GM18868 (cell line): ENCODE measurements at regions not wholly inside any gene's neighbourhood (a gene's known extent, or its start where the extent isn't known, plus 50 kb on each side); places are given as distances from the start of the nearest gene placed in this dataset.
A peak's percentile ranks its signal among the peaks of the same experiment; 100 is the strongest.

Source experiments
- ATAC-seq: cut with Tn5 transposase; IDR thresholded peaks from one replicate; pipeline ENCODE4 v1.9.1; 2021; ENCODE audit warnings: mild to moderate bottlenecking, moderate library complexity; ENCODE audit not compliant: unreplicated experiment

DNA sequence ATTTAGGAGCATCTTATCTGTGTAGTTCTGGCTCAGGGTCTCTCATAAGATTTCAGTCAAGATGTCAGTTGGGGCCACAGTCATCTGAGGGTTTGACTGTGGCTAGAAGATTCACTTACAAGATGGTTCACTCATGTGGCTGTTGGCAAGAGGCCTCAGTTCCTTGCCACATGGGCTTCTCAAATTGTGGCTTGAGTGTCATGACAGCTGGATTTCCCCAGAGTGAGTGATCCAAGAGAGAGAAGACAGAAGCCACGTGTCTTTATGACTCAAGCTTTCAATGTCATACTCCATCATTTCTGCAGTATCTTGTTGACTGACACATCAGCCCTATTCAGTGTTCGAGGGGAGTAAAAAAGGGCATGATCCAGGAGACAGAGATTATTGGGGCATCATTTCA, 131.3 kb upstream of the AP1S2 start:
- ATAC-seq = no peak

DNA sequence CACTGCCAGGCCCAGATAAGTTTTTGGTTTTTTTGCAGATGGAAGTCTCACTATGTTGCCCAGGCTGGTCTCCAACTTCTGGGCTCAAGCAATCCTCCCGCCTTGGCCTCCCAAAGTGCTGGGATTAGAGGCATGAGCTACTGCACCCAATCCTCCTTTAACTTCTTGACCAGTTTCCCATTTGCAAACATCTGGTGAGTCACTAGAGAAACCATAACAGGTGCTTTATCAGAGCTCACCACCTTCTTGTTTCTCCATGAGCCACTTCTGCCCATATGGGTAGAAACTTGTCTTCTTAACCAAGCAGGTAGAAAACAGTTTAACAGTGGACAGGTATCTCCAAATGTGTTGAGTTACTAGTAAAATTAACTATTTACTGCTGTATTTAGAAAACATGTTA, 128.4 kb upstream of the AP1S2 start:
- no peak for ATAC-seq

GRCh38 chrX:15977644-15978043, 123.0 kb upstream of the AP1S2 start:
- no peak for ATAC-seq

DNA sequence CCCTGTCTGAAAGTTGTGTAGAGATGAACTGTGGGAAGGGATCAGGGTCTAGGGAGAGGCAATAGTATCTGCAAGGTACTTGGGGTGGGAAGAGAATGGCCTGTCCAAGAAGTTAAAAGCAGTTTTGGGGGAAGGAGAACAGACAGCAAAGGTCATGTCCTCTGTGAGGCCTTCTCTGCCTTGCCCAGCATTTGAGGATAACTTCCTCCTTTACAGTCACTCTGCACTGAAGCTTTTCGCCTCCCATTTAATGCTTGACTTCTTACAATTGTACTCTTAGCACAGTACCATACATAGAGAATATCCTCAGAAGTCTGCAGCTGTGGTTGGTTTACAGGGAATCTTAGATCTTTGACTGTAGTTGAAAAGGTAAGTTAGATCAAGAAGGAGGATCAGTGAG, 121.8 kb upstream of the AP1S2 start:
- ATAC-seq = no peak

GRCh38 chrX:15973946-15974345, 119.3 kb upstream of the AP1S2 start:
- ATAC-seq = no peak

DNA sequence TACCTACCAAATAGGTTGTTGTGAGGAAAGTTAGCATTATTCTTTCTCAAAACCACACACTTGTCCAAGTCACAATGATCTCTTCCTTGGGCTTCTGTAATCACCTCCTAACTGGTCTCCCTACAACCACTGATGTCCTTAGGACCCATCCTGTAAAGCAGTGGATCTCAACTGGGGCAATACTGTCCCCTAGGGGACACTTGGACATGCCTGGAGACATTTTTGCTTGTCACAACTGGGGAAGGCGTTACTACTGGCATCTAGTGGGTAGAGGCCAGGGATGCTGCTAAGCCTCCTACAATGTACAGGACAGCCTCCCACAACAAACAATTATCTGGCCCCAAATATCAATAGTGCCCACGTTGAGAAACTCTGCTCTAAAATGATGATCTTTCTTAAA, 118.7 kb upstream of the AP1S2 start:
- ATAC-seq = peak; percentile 61

DNA sequence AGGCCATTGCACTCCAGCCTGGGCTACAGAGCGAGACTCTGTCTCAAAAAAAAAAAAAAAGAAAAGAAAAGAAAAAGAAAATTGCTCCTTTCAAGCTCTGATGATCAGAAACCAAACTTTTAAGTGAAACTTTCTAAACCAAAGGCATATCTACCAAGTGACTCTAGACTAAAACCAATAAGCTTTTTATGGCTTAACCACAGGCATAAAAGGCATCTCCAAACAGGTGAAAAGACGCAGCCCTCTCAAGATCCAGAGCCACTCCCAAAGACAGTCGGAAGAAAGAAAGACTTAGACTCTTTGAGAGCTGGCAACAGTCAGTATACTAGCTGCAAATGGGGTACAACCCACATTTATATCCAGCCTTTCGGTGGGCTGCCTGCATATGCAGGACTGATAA, 117.1 kb upstream of the AP1S2 start:
- no peak for ATAC-seq

DNA sequence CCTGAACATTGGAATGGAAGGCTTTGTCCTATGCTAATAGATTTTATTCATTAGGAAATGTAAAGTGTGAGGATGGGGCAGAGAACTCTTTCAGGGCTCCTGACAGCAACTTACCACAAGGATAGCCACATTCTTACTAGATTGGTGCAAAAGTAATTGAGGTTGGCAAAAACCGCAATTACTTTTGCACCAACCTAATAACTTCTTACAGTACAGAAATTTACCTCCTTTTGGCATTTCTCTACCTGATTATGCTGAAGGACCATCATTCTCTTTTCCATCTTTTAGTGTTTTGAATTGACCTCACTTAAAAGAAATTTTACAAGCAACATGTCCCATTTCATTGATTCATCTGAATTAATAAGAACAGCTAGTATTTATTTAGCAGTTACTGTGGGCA, 109.2 kb upstream of the AP1S2 start:
- ATAC-seq = no peak

- ATAC-seq = no peak
Observed at GRCh38 chrX:15960237-15960636, 105.6 kb upstream of the AP1S2 start.

GRCh38 chrX:15956681-15957080, 102.1 kb upstream of the AP1S2 start:
- no peak for ATAC-seq

DNA sequence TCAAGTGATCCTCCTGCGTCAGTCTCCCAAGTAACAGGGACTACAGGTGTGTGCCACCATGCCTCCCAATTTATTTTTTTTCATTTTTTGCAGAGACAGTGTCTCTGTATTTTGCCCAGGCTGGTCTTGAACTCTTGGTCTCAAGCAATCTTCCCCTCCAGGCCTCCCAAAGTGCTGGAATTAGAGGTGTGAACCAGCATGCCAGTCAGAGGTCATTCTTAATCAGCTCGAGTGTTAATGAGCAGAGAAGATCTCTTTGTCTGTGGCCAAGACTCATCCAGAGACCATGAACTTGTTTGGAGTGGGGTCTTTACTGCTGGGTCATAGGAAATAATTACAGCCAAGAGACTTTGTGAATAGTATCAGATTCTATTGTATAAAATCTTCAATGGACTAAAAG, 99.2 kb upstream of the AP1S2 start:
- ATAC-seq = no peak

- ATAC-seq = no peak
Observed at GRCh38 chrX:15952212-15952611, 97.6 kb upstream of the AP1S2 start.

DNA sequence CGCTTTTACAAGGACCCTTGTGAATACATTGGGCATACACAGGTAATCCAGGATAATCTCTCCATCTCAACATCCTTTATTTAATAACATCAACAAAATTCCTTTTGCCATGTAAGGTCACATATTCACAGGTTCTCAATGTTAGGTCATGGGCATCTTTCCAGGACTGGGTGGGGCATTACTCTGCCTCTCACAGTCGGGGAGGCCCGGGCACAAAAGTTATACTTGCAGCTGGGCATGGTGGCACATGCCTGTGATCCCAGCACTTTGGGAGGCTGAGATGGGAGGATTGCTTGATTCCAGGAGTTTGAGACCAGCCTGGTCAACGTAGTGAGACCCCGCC, 93.7 kb upstream of the AP1S2 start:
- no peak for ATAC-seq

GRCh38 chrX:15947648-15948317, 93.2 kb upstream of the AP1S2 start:
- ATAC-seq = no peak

GRCh38 chrX:15946783-15947580, 92.4 kb upstream of the AP1S2 start:
- no peak for ATAC-seq

- ATAC-seq = no peak
Observed at GRCh38 chrX:15943391-15943790, 88.8 kb upstream of the AP1S2 start.

DNA sequence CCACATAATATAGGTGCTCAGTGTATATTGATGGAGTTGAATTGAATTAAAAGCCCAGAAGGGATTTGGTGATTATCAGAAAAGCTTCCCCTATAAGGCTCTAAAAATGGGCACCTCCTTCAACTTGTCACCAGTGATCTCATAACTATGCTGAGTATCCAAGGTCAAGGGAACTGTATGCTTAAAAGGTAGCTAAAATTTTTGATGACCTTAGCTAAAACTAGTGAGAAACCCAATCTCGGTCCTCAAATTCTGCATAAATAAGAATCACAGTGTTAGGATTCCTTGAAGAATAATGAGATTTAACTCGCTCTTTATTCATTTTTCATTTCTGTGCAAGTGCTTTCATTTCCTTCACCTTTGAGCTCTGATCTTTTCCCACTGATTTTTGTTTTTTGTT, 87.7 kb upstream of the AP1S2 start:
- ATAC-seq = no peak

GRCh38 chrX:15939737-15940136, 85.1 kb upstream of the AP1S2 start:
- no peak for ATAC-seq

DNA sequence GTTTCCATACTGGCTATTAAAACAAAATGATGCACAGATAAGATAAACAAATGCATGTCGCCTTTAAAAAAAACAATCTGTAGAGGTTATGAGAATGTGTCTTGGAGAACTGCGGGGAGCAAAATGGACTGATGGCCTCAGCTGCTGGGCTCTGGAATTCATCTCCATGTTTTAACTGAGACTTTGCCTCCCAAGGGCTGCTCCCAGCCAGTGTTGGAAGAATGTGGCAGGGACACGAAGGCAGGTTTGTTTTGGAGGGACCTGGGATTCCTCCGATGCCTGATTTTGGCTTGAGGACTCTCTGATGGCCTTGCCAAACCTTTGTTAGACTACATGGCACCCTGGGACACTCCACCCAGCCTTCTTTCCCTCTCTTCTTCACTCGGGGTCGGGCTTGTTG, 83.5 kb upstream of the AP1S2 start:
- no peak for ATAC-seq

DNA sequence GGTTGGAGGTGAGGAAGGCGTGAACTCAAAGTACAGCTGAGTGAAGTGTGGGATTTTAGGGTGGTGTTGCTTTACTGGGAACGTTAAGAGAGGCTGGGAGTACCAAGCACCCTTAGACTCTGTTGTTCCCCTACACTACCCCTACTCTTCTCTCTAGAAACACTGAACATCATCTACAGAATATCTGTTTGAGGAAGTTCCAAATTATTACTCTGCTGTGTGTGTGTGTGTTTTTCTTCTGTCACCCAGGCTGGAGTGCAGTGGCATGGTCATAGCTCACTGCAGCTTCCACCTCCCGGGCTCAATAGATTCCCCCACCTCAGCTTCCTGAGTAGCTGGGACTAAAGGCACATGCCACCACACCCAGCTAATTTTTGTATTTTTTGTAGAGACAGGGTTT, 76.7 kb upstream of the AP1S2 start:
- no peak for ATAC-seq

DNA sequence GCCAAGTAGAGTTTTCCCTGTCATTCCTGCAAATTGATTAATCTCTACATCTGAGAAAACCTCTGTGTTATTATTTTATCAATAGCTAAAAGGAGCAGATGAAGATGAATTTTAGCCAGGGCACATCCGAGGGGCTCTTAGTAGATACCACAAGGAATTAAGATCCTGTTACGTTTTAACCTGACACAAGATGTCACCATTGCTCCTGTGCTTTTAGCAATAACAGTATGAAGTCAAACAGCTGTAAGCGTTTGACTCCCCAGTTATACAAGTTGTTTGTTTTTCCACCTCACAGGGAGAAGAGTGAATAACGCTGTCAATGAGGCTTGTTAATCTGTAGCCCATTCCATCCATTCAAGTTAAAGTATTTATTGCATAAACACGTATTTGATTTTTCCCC, 76.0 kb upstream of the AP1S2 start:
- peak; percentile 52 for ATAC-seq

GRCh38 chrX:15929194-15929593, 74.6 kb upstream of the AP1S2 start:
- no peak for ATAC-seq

GRCh38 chrX:15926622-15927021, 72.0 kb upstream of the AP1S2 start:
- no peak for ATAC-seq
